Neural crest cell (in vitro differentiated cells): ENCODE measurements at regions not wholly inside any gene's neighbourhood (a gene's known extent, or its start where the extent isn't known, plus 50 kb on each side); places are given as distances from the start of the nearest gene placed in this dataset.

Experiments
- DNase-seq: peaks from one replicate; pipeline ENCODE4 v3.0.0; 2021; ENCODE audit warnings: low read depth, mixed read lengths, low spot score
- H3K27ac Mint-ChIP-seq: one replicate; pipeline ENCODE4 v1.8.0; 2021; ENCODE audit warnings: mild to moderate bottlenecking, mixed read lengths; ENCODE audit not compliant: unreplicated experiment
- H3K27me3 Mint-ChIP-seq: 2 replicates; pipeline ENCODE4 v1.8.0; 2021; ENCODE audit warnings: low read depth, mild to moderate bottlenecking, mixed read lengths
- H3K36me3 Mint-ChIP-seq: 2 replicates; pipeline ENCODE4 v1.8.0; 2021; ENCODE audit warnings: low read depth, mild to moderate bottlenecking, mixed read lengths
- H3K4me1 Mint-ChIP-seq: 2 replicates; pipeline ENCODE4 v1.8.0; 2021; ENCODE audit warnings: mixed read lengths
- H3K4me3 Mint-ChIP-seq: one replicate; pipeline ENCODE4 v1.8.0; 2021; ENCODE audit warnings: mild to moderate bottlenecking, mixed read lengths
- H3K9me3 Mint-ChIP-seq: 2 replicates; pipeline ENCODE4 v1.8.0; 2021; ENCODE audit warnings: mixed read lengths
- TF ChIP-seq, protein P1 (sequence below): fragments of 200-600 bp; sonication (generic); conservative IDR thresholded peaks from 2 replicates; pipeline ENCODE4 v1.5.0; 2021; ENCODE audit warnings: antibody characterized with exemption, mild to moderate bottlenecking

DNA sequence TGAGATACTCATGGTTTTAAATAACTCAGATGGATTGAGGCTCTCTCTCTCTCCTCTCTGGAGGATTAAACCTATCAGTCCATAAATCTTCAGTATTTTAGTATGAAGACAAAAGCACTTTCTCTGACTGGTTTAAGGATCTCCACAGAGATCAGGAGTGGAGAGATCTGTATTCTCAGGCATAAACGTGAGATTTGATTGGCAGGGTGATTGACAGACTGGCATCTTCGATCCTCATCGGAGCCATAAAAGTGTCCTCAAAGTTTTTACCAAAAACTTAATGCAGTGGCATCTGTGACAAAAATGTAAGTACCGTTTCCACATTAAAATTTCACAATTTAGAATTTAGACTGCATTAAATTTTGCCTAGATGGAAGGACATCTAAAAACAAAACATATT, 870.1 kb downstream of the KCNJ2 start:
- Mint-ChIP-seq H3K4me3 (no peak overlapping the region), H3K36me3 (no peaks in the 10 kb centered on the region), H3K9me3 (no peaks in the 10 kb centered on the region), H3K27ac (no peak overlapping the region), H3K27me3 (no peaks in the 10 kb centered on the region), H3K4me1 (no peaks in the 10 kb centered on the region)
- TF ChIP-seq, protein P1, sequence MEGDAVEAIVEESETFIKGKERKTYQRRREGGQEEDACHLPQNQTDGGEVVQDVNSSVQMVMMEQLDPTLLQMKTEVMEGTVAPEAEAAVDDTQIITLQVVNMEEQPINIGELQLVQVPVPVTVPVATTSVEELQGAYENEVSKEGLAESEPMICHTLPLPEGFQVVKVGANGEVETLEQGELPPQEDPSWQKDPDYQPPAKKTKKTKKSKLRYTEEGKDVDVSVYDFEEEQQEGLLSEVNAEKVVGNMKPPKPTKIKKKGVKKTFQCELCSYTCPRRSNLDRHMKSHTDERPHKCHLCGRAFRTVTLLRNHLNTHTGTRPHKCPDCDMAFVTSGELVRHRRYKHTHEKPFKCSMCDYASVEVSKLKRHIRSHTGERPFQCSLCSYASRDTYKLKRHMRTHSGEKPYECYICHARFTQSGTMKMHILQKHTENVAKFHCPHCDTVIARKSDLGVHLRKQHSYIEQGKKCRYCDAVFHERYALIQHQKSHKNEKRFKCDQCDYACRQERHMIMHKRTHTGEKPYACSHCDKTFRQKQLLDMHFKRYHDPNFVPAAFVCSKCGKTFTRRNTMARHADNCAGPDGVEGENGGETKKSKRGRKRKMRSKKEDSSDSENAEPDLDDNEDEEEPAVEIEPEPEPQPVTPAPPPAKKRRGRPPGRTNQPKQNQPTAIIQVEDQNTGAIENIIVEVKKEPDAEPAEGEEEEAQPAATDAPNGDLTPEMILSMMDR: no peak
- no peak for DNase-seq

DNA sequence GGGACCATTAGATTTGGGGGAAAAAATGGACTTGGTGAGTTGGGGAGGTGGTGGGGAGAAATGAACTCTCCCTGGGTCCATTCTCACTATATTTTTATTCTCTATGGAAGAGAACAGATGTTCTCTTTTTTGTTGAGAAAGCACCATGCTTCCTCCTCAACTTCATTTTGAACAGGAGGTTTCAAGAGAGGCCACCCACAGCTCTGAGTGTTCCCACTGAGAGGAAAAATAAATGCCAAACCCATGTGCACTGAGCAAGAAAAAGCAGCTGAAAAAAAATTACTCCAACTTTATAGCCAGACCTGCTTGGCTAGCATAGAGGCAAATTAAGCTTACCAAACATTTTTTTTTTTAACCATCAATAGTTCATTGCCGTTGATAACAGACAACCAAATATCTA, 883.6 kb downstream of the KCNJ2 start:
- DNase-seq: no peak
- H3K27me3 Mint-ChIP-seq: no peaks in the 10 kb centered on the region
- no peaks in the 10 kb centered on the region for H3K36me3 Mint-ChIP-seq
- TF ChIP-seq, protein P1: no peak
- H3K4me1 Mint-ChIP-seq: peaks cover 5% of the 10 kb centered on the region
- H3K27ac Mint-ChIP-seq: no peak overlapping the region
- H3K4me3 Mint-ChIP-seq: no peak overlapping the region
- H3K9me3 Mint-ChIP-seq: peaks cover 5% of the 10 kb centered on the region

DNA sequence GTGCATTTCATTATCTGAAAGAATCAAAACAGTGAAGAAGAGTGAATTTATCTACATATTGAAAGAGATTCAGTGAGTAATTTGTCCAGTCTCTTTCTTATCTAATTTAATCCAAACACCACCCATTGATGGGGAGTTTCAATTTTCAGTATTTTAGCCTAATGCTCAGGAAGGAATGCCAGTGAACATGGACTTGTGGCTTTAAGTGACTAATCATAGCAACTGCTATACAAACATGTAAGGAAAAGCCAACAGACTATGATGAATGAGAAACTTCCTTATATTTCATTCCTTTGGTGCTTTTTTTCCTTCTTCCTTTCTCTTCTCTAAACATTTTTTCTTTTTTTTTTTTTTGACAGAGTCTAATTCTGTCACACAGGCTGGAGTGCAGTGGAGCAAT, 885.8 kb downstream of the KCNJ2 start:
- Mint-ChIP-seq H3K4me1 (peaks cover 5% of the 10 kb centered on the region), H3K27me3 (no peaks in the 10 kb centered on the region), H3K9me3 (peaks cover 9% of the 10 kb centered on the region), H3K4me3 (no peak overlapping the region), H3K36me3 (peaks cover 3% of the 10 kb centered on the region), H3K27ac (no peak overlapping the region)
- TF ChIP-seq, protein P1: no peak
- DNase-seq: no peak

DNA sequence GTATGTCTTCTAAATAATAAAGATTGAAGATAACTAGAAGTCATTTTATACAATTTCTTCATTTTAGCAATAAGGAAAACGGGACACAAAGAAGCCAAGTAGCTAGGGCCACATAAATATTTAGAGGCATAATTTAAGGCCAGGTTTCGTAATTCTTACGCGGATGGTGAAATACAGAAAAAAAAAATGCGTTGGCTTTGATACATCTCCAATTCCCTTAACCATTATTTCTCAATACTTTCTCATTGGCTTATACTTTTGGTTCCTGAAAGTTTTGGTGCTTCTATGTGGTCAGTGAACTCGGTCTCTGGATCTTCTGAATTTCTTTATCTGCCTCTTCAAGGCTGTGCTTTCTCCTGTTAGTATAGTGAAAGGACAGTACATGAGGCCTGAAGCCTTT, 888.1 kb downstream of the KCNJ2 start:
- no peak overlapping the region for H3K27ac Mint-ChIP-seq
- H3K4me1 Mint-ChIP-seq: peaks cover 5% of the 10 kb centered on the region
- H3K4me3 Mint-ChIP-seq: no peak overlapping the region
- H3K9me3 Mint-ChIP-seq: peaks cover 23% of the 10 kb centered on the region
- TF ChIP-seq, protein P1: no peak
- no peak for DNase-seq
- H3K36me3 Mint-ChIP-seq: peaks cover 10% of the 10 kb centered on the region
- no peaks in the 10 kb centered on the region for H3K27me3 Mint-ChIP-seq

DNA sequence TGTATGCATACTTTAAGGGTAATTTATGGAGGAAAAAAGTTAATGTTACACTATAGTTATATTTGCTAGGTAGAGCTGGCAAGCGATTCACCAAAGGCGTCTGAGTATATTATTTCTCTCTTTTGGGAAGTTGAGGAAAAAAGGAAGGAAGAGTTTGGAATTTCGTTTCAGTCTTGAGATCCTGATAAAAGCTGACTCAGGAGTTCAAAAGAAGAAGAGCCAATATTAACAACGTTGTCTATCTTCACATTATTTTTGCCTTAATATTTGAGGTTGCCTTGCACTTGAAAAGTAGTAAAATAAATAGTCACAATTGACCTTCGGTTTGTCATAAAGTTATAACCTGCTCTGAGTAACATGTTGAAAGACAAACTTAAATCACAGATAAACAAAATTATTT, 888.6 kb downstream of the KCNJ2 start:
- no peak for DNase-seq
- H3K4me3 Mint-ChIP-seq: no peak overlapping the region
- H3K4me1 Mint-ChIP-seq: peaks cover 5% of the 10 kb centered on the region
- H3K36me3 Mint-ChIP-seq: peaks cover 10% of the 10 kb centered on the region
- H3K27ac Mint-ChIP-seq: no peak overlapping the region
- TF ChIP-seq, protein P1: no peak
- peaks cover 23% of the 10 kb centered on the region for H3K9me3 Mint-ChIP-seq
- H3K27me3 Mint-ChIP-seq: no peaks in the 10 kb centered on the region

DNA sequence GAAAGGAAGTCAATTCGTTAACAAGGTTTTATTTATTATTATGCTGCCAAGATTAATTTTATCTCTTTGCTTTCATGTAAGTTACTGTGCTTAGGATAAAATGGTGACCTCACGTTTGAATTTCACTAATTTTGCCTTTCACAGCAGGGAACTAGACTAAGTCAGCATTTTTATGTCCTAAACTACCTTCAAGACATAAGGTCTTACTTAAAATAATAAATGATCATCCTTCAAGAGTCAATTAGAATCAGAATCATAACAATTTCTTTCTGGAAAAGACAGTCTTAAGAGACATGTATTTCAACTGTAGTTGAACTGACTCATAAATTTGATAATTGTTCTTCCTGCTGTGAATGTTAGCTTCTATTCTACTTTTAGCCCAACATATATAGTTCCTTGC, 893.8 kb downstream of the KCNJ2 start:
- Mint-ChIP-seq H3K9me3 (peaks cover 18% of the 10 kb centered on the region), H3K4me3 (no peak overlapping the region), H3K36me3 (peaks cover 10% of the 10 kb centered on the region), H3K27me3 (no peaks in the 10 kb centered on the region), H3K27ac (no peak overlapping the region), H3K4me1 (no peaks in the 10 kb centered on the region)
- TF ChIP-seq, protein P1: no peak
- DNase-seq: no peak
